ENCODE measurements at regions not wholly inside any gene's neighbourhood (a gene's known extent, or its start where the extent isn't known, plus 50 kb on each side); places are given as distances from the start of the nearest gene placed in this dataset.
"Not testable (repeated sequence)": the region's sequence is repeated elsewhere in the genome, so short reads cannot be mapped to it uniquely, and the experiment has no call there.

DNA sequence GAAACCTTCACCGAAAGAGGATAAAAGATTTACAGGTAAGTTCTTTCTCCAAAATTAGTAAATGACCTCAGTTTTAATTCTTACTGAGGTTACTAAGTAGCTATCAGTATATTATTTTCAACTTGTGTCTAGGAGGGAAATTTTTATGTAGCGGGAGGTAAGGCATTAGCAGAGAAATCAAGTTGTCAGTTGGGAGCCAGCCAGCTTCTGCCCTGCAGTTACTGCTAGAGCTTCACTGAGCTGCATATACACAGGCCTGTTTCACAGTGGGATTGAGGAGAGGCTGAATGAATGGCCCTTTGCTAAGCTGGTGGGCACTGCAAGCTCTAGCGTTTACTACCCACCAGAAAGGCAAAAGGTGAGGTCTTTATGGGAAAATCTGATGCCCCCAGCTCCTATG is 105.7 kb downstream of the ACAA2 start:
- no peak for DNase-seq

DNA sequence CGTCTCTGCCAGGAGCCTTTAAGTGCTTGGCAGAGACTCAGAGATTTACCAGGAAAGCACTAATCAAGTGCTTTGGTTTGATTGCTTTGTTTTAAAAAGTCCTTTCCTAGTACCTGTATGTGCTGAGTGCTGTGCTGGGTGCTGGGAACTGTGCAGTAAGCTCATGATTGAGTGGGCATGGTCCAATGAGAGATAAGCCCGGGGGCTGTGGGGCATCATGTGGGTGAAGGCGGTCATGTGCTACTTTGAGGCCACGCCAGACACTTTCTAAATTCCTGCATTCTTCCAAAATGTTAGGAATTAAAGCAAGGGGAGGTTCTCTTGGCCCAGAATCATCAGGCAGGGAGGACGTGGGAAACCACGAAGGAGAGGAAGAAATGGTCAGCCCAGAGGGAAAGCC is 109.0 kb downstream of the ACAA2 start:
- no peak for DNase-seq
- TF ChIP-seq POLR2A (IDR thresholded peaks at IDR 0.05; ENCODE audit: low read length) (no peak), GATA1 (IDR thresholded peaks at IDR 0.05; ENCODE audit: low read depth, low read length) (no peak)

More for the DNA sequence above, 105.7 kb downstream of the ACAA2 start:
- no peak for TF ChIP-seq POLR2A (IDR thresholded peaks at IDR 0.05; ENCODE audit: low read length)
- no peak for TF ChIP-seq GATA1 (IDR thresholded peaks at IDR 0.05; ENCODE audit: low read depth, low read length)

DNA sequence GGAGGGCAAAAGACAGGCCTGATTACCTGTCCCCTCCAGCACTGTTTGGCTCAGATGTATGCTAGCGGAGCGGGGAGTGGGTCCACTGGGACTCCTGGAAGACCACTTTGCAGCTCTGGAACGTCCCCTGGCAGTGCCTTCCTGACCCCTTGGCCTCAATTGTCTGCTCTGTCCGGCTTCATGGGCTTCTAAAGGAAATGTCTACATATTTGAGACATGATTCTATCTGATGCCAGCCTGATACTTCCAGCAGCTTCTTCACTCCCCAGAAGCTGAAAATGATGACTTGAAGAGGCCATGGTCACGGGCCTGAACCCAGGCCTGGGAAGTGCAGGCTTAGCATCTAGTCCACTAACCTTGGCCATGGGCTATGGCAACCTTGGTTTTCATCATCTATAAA is 112.1 kb downstream of the ACAA2 start:
- DNase-seq = no peak
- no peak for TF ChIP-seq GATA1 (IDR thresholded peaks at IDR 0.05; ENCODE audit: low read depth, low read length)
- TF ChIP-seq POLR2A (IDR thresholded peaks at IDR 0.05; ENCODE audit: low read length) = no peak

DNA sequence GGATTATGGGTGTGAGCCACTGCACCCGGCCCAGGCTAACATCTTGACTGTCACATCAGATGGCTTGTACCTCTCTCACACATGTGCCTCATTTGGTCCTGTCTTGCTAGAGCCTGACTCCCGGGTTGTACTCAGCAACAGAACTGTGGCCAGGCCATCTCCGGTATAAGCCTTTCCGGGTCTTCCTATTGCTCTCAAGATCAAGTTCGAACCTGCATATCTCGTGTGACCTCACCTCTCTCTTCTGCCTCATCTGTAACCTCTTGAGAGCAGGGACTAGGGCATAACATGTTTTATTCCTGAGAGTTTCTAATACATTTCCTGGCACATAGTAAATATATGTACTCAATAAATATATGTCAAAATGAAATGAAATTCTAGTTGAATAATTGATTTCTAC is 114.0 kb downstream of the ACAA2 start:
- TF ChIP-seq POLR2A (IDR thresholded peaks at IDR 0.05; ENCODE audit: low read length) (no peak), GATA1 (IDR thresholded peaks at IDR 0.05; ENCODE audit: low read depth, low read length) (no peak)
- no peak for DNase-seq

DNA sequence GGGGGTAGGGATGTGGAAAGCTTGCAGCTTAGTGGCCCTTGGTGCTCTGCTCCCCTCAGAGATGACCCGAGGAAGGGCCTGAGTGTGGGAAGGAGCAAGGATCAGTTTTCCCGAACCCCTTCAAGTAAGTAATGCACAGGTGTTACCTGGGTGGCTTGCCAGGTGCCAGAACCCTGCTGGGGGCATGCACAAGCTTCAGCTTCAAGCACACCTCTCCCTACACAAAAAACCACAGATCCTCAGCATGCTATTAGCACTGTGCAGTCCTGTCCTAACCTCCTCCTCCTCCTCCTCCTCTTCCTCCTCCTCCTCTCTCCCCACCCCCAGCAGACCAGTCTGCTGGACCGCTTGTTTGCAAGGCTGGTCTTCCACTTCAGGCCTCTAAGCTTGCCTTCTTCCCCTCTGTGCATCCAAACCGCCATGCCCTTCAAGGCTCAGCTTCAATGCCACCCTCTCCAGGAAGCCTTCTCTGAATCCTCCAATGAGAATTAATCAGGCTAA is 114.8 kb downstream of the ACAA2 start:
- TF ChIP-seq POLR2A (IDR thresholded peaks at IDR 0.05; ENCODE audit: low read length) = no peak
- TF ChIP-seq GATA1 (IDR thresholded peaks at IDR 0.05; ENCODE audit: low read depth, low read length) = no peak

DNA sequence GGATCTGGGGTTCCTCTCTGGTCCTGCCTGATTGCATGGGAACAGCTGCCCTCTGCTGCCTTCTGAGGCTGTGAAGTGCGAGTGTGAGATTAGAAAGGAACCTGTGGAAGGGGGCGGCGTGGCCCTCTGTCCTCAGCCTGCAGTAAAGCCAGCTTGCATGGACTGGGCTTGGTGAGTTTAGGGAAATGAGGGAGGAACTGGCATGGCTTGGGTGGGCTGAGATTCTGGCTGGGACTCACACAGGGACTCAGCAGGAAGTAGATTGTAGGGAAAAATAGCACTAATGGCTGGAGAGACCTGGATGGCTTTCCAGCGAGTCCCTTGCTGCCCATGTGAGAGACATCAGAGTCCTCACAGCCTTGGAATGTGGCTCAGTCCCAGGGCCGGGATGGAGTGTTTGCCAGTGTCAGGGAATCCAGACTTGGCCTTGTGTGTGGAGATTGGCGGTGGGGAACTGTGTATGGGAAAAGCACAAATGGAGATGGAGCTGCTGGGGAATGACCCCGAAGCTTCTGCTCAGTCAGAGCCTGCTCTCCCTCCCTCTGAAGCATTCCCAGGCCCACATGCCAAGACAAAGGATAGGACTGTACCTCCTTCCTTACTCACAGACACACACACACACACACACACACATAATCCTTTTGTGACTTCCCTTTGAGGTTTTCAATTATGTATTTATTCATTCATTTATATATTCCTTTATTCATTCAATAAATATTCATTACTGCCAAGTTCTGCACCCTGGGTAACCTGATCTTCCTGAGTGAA is 115.4 kb downstream of the ACAA2 start:
- TF ChIP-seq GATA1 (IDR thresholded peaks at IDR 0.05; ENCODE audit: low read depth, low read length) (no peak), POLR2A (IDR thresholded peaks at IDR 0.05; ENCODE audit: low read length) (no peak)
- DNase-seq = no peak

More for the DNA sequence above, 114.8 kb downstream of the ACAA2 start:
- no peak for DNase-seq

DNA sequence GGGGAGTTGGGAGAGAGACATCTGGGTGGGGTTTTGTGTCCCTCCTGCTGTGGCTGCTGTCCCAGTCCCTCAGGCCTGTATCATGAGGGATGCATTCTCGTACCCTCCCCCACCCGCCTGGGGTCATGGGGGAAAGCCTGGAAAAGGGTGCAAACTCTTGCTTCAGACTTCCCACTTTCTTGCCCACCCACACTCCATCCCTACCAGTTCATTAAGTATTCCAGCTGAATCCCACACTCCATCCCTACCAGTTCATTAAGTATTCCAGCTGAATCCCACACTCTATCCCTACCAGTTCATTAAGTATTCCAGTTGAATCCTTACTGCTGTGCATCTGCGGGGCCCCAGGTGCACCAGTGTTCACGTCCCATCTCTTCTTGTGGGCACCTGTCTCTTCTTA is 116.3 kb downstream of the ACAA2 start:
- no peak for DNase-seq
- TF ChIP-seq GATA1 (IDR thresholded peaks at IDR 0.05; ENCODE audit: low read depth, low read length) (no peak), POLR2A (IDR thresholded peaks at IDR 0.05; ENCODE audit: low read length) (no peak)

DNA sequence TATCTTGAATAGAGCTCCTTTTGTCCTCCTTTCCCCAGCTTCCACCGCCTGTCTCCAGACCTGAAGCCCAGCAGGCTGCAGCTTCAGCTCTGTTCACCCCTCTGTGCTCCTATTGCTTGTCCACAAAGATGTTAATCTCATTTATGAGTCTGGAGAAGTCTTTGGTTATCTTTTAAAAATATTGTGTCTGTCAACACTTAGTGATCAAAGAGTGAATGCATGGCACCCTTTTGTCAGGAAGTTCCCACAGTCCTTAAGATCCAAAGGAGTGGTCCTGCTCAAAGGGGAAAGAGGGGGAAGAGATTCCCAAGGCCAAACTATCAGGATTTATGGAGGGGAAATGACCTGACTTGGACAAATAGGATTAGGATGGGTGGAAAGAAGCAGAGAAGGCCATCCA is 118.9 kb downstream of the ACAA2 start:
- no peak for DNase-seq
- TF ChIP-seq POLR2A (IDR thresholded peaks at IDR 0.05; ENCODE audit: low read length) (no peak), GATA1 (IDR thresholded peaks at IDR 0.05; ENCODE audit: low read depth, low read length) (no peak)

DNA sequence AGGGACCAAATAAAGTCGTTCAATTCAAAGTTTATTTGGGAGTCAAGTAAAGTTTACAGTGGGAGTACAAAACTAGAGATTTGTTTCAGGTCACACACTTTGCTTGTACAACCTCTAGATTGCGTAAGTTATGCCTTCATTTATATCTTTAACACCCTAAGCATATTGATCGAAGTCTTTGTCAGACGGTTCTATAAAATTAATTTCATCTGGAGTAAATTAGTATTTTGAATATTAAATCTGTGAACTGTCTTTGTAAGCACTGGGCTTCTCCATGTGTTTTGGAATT is 119.7 kb downstream of the ACAA2 start:
- TF ChIP-seq GATA1 (IDR thresholded peaks at IDR 0.05; ENCODE audit: low read depth, low read length) = no peak
- TF ChIP-seq POLR2A (IDR thresholded peaks at IDR 0.05; ENCODE audit: low read length) = no peak

DNA sequence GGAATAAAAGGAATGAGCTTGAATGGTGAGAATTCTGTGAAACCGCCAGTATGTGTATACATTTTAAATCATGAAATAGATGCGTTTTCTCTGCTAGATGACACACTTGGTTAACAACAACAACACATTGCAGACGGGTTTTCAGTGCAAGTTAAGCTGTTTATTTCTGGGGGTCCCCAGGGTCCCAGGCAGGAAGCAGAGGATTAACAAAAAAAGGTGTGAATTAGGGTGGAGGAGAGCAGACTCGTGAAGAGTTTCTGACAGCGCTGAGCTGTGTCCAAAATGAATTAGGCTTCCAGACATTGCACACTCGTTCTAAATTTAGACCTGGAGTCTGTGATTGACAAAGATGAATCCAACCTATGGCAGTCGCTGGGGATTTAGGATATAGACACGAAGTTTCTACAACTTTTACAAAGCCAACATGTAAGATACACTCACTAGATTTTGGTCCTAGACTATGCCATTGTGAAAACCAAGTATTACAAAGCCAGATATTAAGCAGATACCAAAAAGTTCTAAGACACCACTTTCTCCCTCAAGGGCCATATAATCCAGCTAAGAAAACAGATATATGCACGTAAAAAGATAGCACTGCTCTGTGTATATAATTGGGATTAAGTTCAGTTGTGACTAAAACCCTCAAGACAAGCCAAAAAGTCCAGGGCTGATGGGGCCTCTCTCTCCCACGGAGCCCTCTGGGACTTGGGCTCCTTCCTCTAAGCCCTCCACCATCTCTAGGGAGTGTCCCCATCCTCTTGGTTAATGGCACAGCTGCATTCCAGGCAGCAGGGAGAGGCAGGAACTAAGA is 120.2 kb downstream of the ACAA2 start:
- DNase-seq = no peak

More for the DNA sequence above, 119.7 kb downstream of the ACAA2 start:
- DNase-seq = no peak

DNA sequence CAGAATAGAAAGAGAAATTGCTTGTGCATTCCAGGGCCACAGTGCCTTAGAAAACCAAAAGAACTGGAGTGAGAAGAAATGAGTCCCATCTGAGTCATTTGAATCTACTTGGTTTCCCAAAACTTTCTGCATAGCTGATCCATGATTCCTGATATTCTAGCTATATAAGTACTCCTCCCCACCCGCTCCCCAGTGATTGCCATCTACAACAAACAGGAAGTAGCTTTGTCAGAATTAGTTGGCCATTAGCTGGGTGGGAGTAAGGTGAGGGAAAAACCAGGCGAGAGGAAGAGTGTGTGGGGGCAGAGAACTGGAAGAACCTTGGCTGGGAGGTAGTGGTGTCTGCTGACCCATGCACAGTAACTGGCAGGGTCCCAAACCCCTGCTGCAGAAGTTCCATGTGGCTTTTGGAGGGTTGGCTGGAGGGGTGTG is 122.1 kb downstream of the ACAA2 start:
- no peak for DNase-seq
- TF ChIP-seq POLR2A (IDR thresholded peaks at IDR 0.05; ENCODE audit: low read length) (no peak), GATA1 (IDR thresholded peaks at IDR 0.05; ENCODE audit: low read depth, low read length) (no peak)

More for the DNA sequence above, 120.2 kb downstream of the ACAA2 start:
- TF ChIP-seq POLR2A (IDR thresholded peaks at IDR 0.05; ENCODE audit: low read length) = no peak
- no peak for TF ChIP-seq GATA1 (IDR thresholded peaks at IDR 0.05; ENCODE audit: low read depth, low read length)

DNA sequence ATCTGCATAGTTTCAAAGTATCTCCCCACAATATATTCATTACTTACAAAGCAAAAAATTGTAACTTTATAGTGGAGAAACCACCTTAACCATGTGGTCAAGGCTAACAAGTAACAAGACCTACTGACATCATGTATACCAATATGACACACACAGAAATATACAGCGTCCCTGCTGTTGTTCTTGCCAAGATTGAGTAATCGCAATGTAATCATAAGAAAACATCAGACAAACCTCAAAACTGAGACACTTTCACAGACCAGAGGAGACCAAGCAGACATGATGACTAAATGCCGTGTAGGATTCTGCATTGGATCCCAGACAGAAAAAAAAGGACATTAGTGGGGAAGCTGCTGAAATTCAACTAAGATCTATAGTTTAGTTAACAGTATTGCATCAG is 123.0 kb downstream of the ACAA2 start:
- TF ChIP-seq GATA1 (IDR thresholded peaks at IDR 0.05; ENCODE audit: low read depth, low read length) = no peak
- no peak for DNase-seq

DNA sequence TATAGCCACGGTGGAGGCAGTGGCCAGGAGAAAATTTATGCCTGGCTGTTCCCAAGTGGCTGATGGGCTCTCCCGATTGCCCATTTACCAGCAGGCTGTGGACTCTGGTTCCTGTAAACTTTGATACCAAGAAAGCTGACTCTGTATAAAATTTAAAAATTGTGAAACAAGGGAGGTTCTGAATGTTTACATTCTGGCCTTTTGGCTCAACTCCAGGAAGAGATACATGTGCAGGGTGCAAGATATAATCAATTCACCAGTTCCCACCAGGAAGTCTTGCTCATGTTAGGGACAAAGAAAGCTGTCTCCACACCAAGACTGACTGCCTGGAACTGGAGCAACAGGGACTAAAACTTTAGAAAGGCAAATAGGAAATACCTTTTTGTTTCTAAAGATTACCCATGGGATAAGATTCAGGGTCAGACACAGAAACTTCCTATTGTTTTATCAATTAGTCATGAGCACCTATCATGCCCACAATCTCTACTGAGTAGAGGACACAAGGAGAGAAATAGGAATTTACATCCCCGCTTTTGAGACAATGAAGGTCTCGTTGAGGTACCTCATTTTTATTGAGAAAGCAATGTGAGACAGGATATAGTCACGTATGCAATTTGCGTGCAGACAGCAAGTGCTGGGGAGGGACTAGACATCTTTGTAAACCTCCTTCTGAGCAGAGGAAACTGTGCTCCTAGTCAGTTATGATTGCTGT is 123.5 kb downstream of the LIPG start:
- no peak for DNase-seq
- no peak for TF ChIP-seq GATA1 (IDR thresholded peaks at IDR 0.05; ENCODE audit: low read depth, low read length)

DNA sequence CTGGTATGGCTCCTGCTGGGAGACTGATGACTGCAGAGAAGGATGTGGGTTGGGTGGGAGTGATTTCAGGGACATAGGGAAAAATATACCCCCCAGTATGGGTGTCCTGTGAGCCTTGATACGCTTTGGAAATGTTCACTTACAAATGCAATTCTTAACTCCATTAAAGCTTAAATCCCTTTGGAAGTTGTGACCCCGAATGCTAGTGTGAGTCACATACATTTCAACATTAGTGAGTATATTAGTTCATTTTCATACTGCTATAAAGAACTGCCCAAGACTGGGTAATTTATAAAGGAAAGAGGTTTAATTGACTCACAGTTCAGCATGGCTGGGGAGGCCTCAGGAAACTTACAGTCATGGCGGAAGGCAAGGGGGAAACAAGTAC is 120.9 kb downstream of the LIPG start:
- not testable (repeated sequence) for DNase-seq
